ENCODE measurements at regions not wholly inside any gene's neighbourhood (a gene's known extent, or its start where the extent isn't known, plus 50 kb on each side); places are given as distances from the start of the nearest gene placed in this dataset.
A peak's percentile ranks its signal among the peaks of the same experiment; 100 is the strongest.
"Not testable (repeated sequence)": the region's sequence is repeated elsewhere in the genome, so short reads cannot be mapped to it uniquely, and the experiment has no call there.

- FAIRE-seq (peak; percentile 60), DNase-seq (ENCODE audit: insufficient read length, low spot score) (peak; percentile 75)
- TF ChIP-seq POLR2A (IDR thresholded peaks at IDR 0.05; ENCODE audit: low read depth, low read length) (peak; percentile 87), POU2F2 (IDR thresholded peaks at IDR 0.05; ENCODE audit: low read depth, low read length) (no peak), TAF1 (IDR thresholded peaks at IDR 0.05; ENCODE audit: low read depth, low read length) (peak; percentile 80), SPI1 (IDR thresholded peaks at IDR 0.05; ENCODE audit: low read depth, low read length) (peak; percentile 48; the same call in 1 of the 2 replicates), POLR2AphosphoS5 (IDR thresholded peaks at IDR 0.05; ENCODE audit: low read depth, low read length) (peak; percentile 87), PAX5 (IDR thresholded peaks at IDR 0.05; ENCODE audit: insufficient read depth, low read length, severe bottlenecking) (no peak)
Measured at GRCh38 chr2:131682122-131682944, 154.6 kb downstream of the CCDC74A start.

GRCh38 chr2:131682945-131683330, 155.2 kb downstream of the CCDC74A start:
- FAIRE-seq; DNase-seq (ENCODE audit: insufficient read length, low spot score): not testable (repeated sequence)

GRCh38 chr2:131684631-131685316, 157.1 kb downstream of the CCDC74A start:
- FAIRE-seq, result not testable (repeated sequence)

GRCh38 chr2:131686164-131686893, 158.6 kb downstream of the CCDC74A start:
- FAIRE-seq, result not testable (repeated sequence)

More at GRCh38 chr2:131684631-131685316, 157.1 kb downstream of the CCDC74A start:
- DNase-seq (ENCODE audit: insufficient read length, low spot score), result not testable (repeated sequence)

GRCh38 chr2:131686894-131687238, 159.2 kb downstream of the CCDC74A start:
- DNase-seq (ENCODE audit: insufficient read length, low spot score); FAIRE-seq: not testable (repeated sequence)

More at GRCh38 chr2:131686164-131686893, 158.6 kb downstream of the CCDC74A start:
- DNase-seq (ENCODE audit: insufficient read length, low spot score), result not testable (repeated sequence)

GRCh38 chr2:131689066-131689465, 161.4 kb downstream of the CCDC74A start:
- not testable (repeated sequence) for DNase-seq (ENCODE audit: insufficient read length, low spot score); FAIRE-seq

- DNase-seq (ENCODE audit: insufficient read length, low spot score); FAIRE-seq: not testable (repeated sequence)
Measured at GRCh38 chr2:131711268-131711667, 183.6 kb downstream of the CCDC74A start.

- DNase-seq (ENCODE audit: insufficient read length, low spot score); FAIRE-seq: not testable (repeated sequence)
Measured at GRCh38 chr2:131717907-131718306, 190.2 kb downstream of the CCDC74A start.

GRCh38 chr2:131721163-131721562, 193.5 kb downstream of the CCDC74A start:
- FAIRE-seq, result not testable (repeated sequence)

GRCh38 chr2:131722256-131722655, 194.6 kb downstream of the CCDC74A start:
- DNase-seq (ENCODE audit: insufficient read length, low spot score); FAIRE-seq: not testable (repeated sequence)

More at GRCh38 chr2:131721163-131721562, 193.5 kb downstream of the CCDC74A start:
- DNase-seq (ENCODE audit: insufficient read length, low spot score), result not testable (repeated sequence)

- no peak for FAIRE-seq
- DNase-seq (ENCODE audit: insufficient read length, low spot score), result no peak
- TF ChIP-seq POLR2AphosphoS5 (IDR thresholded peaks at IDR 0.05; ENCODE audit: low read depth, low read length), result no peak
- no peak for TF ChIP-seq TAF1 (IDR thresholded peaks at IDR 0.05; ENCODE audit: low read depth, low read length)
- no peak for TF ChIP-seq POU2F2 (IDR thresholded peaks at IDR 0.05; ENCODE audit: low read depth, low read length)
- no peak for TF ChIP-seq POLR2A (IDR thresholded peaks at IDR 0.05; ENCODE audit: low read depth, low read length)
- no peak for TF ChIP-seq PAX5 (IDR thresholded peaks at IDR 0.05; ENCODE audit: insufficient read depth, low read length, severe bottlenecking)
- no peak for TF ChIP-seq SPI1 (IDR thresholded peaks at IDR 0.05; ENCODE audit: low read depth, low read length)
Measured at GRCh38 chr2:131724019-131724418, 196.3 kb downstream of the CCDC74A start.

- not testable (repeated sequence) for FAIRE-seq; DNase-seq (ENCODE audit: insufficient read length, low spot score)
Measured at GRCh38 chr2:131728451-131728850, 200.8 kb downstream of the CCDC74A start.

GRCh38 chr2:131733530-131733929, 205.8 kb downstream of the CCDC74A start:
- not testable (repeated sequence) for DNase-seq (ENCODE audit: insufficient read length, low spot score); FAIRE-seq

GRCh38 chr2:131736406-131736805, 208.7 kb downstream of the CCDC74A start:
- not testable (repeated sequence) for DNase-seq (ENCODE audit: insufficient read length, low spot score); FAIRE-seq

- not testable (repeated sequence) for FAIRE-seq; DNase-seq (ENCODE audit: insufficient read length, low spot score)
Measured at GRCh38 chr2:131738533-131738932, 210.8 kb downstream of the CCDC74A start.

GRCh38 chr2:131738996-131739434, 211.3 kb downstream of the CCDC74A start:
- not testable (repeated sequence) for FAIRE-seq; DNase-seq (ENCODE audit: insufficient read length, low spot score)
